D721Med (cell line): ENCODE measurements at regions not wholly inside any gene's neighbourhood (a gene's known extent, or its start where the extent isn't known, plus 50 kb on each side); places are given as distances from the start of the nearest gene placed in this dataset.

Experiments used
- DNase-seq: peaks from one replicate; pipeline ENCODE4 v3.0.0; 2011; ENCODE audit warnings: low spot score; ENCODE audit not compliant: insufficient read length
- FAIRE-seq: peaks from 2 replicates; lab custom pipeline; 2011; peaks lifted over from hg19 to GRCh38; lab: Jason Lieb, UNC
- TF ChIP-seq, protein P1 (sequence below): IDR thresholded peaks from 2 replicates; pipeline ENCODE4 v1.5.1; 2012; ENCODE audit warnings: mild to moderate bottlenecking, control low read depth; ENCODE audit not compliant: insufficient read depth; ENCODE audit errors: missing control alignments

DNA sequence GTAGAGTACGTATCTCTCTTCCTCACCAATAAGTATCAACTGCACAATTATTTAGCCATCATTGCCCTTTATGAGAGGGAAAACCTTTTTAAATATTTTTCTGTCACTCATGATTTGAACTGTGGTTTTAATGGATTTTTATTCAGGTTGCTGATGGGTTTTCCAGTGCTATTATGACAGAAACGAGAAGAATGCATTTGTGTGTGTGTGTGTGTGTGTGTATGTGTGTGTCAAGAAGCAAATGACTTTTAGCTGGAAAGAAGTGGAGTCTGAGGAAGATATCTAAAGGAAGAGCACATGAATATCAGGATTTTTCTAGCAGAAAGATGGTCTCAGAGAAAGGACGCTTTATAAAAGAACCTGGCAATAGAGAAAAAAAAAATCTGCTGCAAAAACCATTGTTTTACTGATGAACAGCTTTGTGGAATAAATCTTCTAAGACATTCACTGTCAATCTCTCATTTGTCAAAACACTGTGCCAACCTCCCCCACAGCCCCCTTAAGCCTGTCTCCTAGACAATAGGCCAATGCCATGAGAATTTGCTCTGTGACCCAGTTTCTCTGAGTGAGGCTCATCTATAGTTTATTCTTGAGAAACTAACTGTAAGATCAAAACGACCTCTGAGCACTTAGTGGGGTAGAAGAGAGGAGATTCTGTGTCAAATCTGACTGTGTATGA, 417.7 kb downstream of the FLRT2 start:
- DNase-seq (no peak), FAIRE-seq (no peak)
- TF ChIP-seq, protein P1, sequence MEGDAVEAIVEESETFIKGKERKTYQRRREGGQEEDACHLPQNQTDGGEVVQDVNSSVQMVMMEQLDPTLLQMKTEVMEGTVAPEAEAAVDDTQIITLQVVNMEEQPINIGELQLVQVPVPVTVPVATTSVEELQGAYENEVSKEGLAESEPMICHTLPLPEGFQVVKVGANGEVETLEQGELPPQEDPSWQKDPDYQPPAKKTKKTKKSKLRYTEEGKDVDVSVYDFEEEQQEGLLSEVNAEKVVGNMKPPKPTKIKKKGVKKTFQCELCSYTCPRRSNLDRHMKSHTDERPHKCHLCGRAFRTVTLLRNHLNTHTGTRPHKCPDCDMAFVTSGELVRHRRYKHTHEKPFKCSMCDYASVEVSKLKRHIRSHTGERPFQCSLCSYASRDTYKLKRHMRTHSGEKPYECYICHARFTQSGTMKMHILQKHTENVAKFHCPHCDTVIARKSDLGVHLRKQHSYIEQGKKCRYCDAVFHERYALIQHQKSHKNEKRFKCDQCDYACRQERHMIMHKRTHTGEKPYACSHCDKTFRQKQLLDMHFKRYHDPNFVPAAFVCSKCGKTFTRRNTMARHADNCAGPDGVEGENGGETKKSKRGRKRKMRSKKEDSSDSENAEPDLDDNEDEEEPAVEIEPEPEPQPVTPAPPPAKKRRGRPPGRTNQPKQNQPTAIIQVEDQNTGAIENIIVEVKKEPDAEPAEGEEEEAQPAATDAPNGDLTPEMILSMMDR: no peak

DNA sequence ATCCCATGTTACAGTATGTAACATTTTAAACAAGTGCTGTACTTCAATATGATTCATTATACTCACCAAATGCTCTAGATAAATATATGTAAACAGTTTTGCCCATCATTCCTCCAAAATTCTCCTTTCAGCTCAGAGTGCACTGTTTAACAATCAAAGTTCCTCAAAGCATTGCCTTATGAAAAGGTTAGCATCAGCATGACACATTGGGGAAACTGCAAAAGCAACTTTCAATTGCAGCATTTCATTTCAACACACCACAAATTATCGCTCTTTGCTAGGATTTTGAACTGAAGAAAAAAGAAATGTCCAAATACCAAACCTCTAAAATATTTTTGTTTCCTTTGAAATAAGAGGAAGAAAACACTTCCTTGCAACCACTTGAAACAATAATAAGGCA, 413.2 kb downstream of the FLRT2 start:
- FAIRE-seq (no peak), DNase-seq (no peak)
- TF ChIP-seq, protein P1: no peak

DNA sequence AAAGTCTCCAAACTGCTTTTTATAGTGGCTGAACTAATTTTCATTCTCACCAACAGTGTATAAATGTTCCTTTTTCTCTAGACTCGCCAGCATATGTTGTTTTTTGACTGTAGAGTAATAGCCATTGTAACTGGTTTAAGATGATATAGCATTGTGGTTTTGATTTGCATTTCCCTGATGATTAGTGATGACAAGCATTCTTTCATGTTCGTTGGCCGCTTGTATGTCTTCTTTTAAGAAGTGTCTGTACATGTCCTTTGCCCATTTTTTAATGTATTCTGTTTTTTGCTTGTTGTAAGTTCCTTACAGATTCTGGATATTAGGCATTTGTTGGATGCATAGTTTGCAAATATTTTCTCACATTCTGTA, 404.9 kb downstream of the FLRT2 start:
- TF ChIP-seq, protein P1: no peak
- FAIRE-seq (no peak), DNase-seq (no peak)

DNA sequence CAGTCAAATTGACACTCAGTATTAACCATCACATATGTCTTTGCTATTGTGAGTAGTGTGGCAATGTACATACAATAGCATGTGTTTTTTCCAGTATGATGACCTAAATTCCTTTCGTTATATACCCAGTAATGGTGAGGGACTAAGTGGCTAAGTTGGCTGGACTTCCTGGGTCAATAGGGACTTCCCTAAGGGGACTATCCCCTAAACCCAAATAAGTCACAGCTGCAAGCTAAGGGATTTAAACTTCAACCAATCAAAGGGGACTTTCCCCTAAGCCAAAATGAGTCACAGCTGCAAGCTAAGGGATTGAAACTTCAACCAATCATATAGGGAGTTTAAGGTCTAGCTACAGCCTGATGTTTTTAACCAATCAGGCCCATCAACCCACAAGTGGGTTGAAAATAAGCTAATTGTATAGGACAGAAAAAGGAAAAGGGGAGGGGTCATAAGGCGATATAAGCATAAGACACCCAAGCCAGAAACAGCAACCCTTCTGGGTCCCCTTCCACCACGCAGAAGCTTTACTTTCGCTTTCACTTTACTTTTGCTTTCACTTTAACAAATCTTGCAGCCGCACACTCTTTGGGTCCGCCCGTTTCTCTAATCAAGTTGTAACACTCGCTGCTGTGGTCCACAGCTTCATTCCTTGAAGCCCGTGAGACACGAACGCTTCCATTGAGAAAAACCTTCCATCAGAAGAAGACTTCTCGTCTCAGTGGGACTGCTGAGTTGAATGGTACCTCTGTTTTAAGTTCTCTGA, 404.4 kb downstream of the FLRT2 start:
- FAIRE-seq (no peak), DNase-seq (no peak)
- TF ChIP-seq, protein P1: no peak

DNA sequence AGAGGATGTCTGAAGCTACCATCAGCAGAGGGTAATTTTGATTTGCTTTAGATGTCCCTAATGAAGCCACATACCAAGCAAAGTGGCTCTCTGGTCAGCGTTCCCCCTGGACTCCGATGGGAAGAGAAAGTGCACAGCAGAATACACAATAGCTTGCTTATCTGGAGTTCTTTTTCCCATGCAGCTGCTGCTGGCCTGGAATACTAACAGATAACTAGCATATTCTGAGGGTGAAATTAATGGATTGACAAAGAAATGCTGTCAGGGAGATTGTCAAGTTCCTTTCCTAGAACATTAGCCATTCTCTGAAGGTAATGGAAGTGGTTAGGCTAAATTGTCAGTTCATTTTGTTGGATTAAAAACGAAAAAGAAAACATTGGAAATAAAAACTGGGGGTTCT, 391.3 kb downstream of the FLRT2 start:
- DNase-seq (no peak), FAIRE-seq (no peak)
- TF ChIP-seq, protein P1: no peak

DNA sequence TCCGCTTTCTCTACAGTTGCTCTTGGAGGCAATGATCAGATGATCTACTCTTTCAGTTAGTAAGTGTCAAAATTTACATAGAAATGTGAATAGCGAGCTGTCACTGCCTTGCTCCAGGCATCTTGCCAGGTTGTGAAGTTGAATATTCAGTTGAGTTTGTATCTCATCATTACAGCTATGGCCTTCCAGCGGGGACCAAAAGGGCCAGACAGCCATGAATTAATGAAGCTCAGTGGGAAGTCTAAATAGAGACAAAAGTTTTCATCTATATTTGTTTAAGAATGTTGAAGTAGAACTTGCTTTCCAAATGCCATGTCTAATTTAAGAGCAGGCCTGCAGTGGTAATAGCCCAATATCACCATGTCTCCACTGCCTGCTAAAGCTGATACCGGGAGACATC, 387.8 kb downstream of the FLRT2 start:
- no peak for DNase-seq
- FAIRE-seq: no peak
- TF ChIP-seq, protein P1: no peak

DNA sequence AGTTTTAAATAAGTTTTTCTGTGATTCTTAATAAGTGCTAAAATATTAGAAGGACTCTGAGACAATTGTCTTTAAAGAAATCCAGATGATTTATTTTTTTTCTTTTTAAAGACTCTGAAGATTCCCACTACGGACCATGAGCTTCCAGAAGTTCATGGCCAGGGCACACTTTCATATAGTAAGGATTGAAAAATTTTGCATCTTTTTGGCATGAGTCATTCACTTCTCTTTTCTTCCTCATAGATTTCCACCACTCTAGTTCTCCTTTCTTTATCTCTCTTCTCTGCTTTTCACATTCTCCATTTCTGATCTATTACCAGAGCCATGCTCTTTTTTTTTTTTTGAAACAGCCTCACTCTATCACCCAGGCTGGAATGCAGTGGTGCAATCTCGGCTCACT, 385.8 kb downstream of the FLRT2 start:
- FAIRE-seq (no peak), DNase-seq (no peak)
- TF ChIP-seq, protein P1: no peak
